ENCODE measurements at regions not wholly inside any gene's neighbourhood (a gene's known extent, or its start where the extent isn't known, plus 50 kb on each side); places are given as distances from the start of the nearest gene placed in this dataset.

DNA sequence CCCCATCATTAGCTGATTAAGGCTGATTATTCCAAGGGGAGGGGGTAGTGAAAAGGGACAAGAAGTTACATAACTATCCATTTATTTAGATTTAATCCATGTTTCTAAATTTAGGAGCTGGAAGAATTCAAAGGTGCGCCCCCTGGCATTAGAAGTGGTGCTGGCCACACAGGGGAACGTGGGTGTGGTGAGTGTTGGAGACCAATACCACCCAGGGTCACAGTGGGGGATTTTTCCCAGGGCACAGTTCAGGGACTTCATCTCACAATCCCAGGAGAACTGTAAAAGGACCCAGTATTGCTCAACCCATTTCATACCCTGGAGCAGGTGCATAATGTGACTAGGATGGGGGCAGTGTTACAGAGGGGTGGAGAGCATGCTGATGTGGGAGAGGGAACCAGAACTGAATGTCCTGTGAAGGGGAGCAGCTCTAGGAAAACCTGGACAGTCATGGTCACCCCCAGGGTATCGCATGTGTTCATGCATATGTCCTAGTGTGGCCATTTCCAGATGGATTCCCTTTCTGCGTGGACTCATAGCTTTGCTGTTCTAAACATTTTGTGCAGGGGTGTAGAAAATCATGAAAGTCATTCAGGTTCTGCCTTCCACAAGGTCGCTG, 110.3 kb downstream of the LSM3 start:
- Histone ChIP-seq H3K27me3 (no peaks in the 10 kb centered on the region), H3K9me3 (no peaks in the 10 kb centered on the region), H3K4me3 (no peak overlapping the region), H3K36me3 (no peaks in the 10 kb centered on the region), H3K27ac (no peak overlapping the region), H3K4me1 (no peaks in the 10 kb centered on the region)
- WGBS, 2 donors = 69 to 71% methylated on average over 4 to 5 of the region's 5 CpGs
- intact Hi-C loops (cut with DNase I) = no loop called here
- TF ChIP-seq CTCF (IDR thresholded peaks at IDR 0.05) = no peak
- no peak for ATAC-seq
- DNase-seq = no peak
- no peak for FAIRE-seq

- intact Hi-C loops (cut with DNase I) = no loop called here
- 30 to 39% methylated on average over 7 of the region's 7 CpGs for WGBS, 2 donors
Measured at GRCh38 chr3:14289590-14290461, 111.2 kb downstream of the LSM3 start.

DNA sequence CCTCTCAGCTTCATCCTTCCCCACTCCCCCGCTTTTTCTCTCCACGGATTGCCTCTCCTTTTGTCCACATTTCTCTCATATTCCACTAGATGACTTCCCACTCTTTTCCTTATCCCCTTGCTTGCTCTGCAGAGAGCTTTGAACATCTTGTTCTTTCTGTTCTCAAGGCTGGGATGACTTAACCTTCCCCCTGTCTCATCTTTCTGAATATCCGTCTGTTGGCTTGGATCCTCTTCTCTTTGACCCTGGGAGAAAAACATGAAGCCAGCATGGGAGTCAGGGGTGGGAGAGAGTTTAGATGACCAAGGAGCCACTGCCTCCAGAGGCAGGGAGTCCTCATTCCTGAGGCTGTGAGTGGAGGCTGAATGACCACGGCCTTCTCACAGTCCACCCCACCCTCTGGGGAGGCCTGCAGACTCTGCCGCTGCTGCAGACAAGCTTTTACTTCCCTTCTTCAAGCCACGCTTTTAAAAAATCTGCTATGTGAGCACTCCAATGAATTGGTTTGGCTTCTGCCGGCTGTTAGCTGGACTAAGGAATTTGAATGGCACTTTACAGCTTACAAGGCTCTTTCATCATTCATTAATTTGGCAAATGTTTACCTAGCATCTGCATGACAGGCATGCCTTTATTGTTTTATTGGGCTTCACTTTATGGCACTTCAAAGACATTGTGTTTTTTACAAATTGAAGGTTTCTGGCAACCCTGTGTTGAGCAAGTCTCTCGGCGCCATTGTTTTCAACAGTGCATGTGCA, 111.6 kb upstream of the SLC6A6 start:
- Histone ChIP-seq H3K27me3 (no peaks in the 10 kb centered on the region), H3K27ac (no peak overlapping the region), H3K4me1 (no peaks in the 10 kb centered on the region), H3K9me3 (no peaks in the 10 kb centered on the region), H3K4me3 (no peak overlapping the region), H3K36me3 (no peaks in the 10 kb centered on the region)
- no peak for TF ChIP-seq CTCF (IDR thresholded peaks at IDR 0.05)
- peak in 3 of 4 donors; percentile 29 to 77 (median 72) for ATAC-seq
- FAIRE-seq = peak; percentile 53
- no peak for DNase-seq
- 34 to 49% methylated on average over 9 of the region's 9 CpGs for WGBS, 2 donors
- intact Hi-C loops (cut with DNase I) = no loop called here

More at GRCh38 chr3:14289590-14290461, 111.2 kb downstream of the LSM3 start:
- ATAC-seq = peak; percentile 48 to 67 (median 54)
- no peaks in the 10 kb centered on the region for H3K4me1 ChIP-seq
- no peaks in the 10 kb centered on the region for H3K9me3 ChIP-seq
- TF ChIP-seq CTCF (IDR thresholded peaks at IDR 0.05) = no peak
- no peak overlapping the region for H3K4me3 ChIP-seq
- no peak for FAIRE-seq
- H3K27ac ChIP-seq = no peak overlapping the region
- no peak for DNase-seq
- H3K27me3 ChIP-seq = no peaks in the 10 kb centered on the region
- no peaks in the 10 kb centered on the region for H3K36me3 ChIP-seq

- ATAC-seq = no peak
Measured at GRCh38 chr3:14295037-14295436, 107.4 kb upstream of the SLC6A6 start.

More at GRCh38 chr3:14295037-14295436, 107.4 kb upstream of the SLC6A6 start:
- Histone ChIP-seq H3K4me3 (no peak overlapping the region), H3K27ac (no peak overlapping the region), H3K36me3 (no peaks in the 10 kb centered on the region), H3K4me1 (no peaks in the 10 kb centered on the region), H3K27me3 (peaks cover 0 to 6% (median 0%) of the 10 kb centered on the region in 4 donors), H3K9me3 (no peaks in the 10 kb centered on the region)
- DNase-seq (no peak), FAIRE-seq (no peak)
- intact Hi-C loops (cut with DNase I) = no loop called here
- WGBS, 2 donors = 82 to 84% methylated on average over 3 of the region's 3 CpGs
- TF ChIP-seq CTCF (IDR thresholded peaks at IDR 0.05) = no peak

Measured in pancreas (tissue), 10 donors.